ENCODE measurements at regions not wholly inside any gene's neighbourhood (a gene's known extent, or its start where the extent isn't known, plus 50 kb on each side); places are given as distances from the start of the nearest gene placed in this dataset.
"Not testable (repeated sequence)": the region's sequence is repeated elsewhere in the genome, so short reads cannot be mapped to it uniquely, and the experiment has no call there.

DNA sequence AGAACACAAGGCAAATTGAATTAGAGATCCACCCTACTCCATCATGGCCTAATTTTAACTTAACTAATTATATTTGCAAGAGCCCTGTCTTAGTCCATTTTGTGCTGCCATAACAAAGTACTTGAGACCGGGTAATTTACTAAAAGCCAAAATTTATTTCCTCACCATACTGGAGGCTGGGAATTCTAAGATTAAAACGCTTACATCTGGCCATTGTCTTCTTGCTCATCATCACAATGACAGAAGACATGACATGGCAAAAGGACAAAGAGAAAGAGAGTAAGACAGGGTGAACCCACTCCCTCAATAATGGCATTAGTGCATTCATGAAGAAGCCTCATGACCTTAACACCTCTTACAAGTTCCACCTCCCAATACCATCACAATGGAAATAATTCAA is 1068.6 kb downstream of the DNAJB9 start:
- TF ChIP-seq, protein P1, sequence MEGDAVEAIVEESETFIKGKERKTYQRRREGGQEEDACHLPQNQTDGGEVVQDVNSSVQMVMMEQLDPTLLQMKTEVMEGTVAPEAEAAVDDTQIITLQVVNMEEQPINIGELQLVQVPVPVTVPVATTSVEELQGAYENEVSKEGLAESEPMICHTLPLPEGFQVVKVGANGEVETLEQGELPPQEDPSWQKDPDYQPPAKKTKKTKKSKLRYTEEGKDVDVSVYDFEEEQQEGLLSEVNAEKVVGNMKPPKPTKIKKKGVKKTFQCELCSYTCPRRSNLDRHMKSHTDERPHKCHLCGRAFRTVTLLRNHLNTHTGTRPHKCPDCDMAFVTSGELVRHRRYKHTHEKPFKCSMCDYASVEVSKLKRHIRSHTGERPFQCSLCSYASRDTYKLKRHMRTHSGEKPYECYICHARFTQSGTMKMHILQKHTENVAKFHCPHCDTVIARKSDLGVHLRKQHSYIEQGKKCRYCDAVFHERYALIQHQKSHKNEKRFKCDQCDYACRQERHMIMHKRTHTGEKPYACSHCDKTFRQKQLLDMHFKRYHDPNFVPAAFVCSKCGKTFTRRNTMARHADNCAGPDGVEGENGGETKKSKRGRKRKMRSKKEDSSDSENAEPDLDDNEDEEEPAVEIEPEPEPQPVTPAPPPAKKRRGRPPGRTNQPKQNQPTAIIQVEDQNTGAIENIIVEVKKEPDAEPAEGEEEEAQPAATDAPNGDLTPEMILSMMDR (IDR thresholded peaks at IDR 0.05; ENCODE audit: low read depth, low read length, missing control alignments): no peak
- no peak overlapping the region for H3K4me3 ChIP-seq (ENCODE audit: low read depth, low read length)
- DNase-seq: no peak
- H3K27ac ChIP-seq: no peak overlapping the region
- no peaks in the 10 kb centered on the region for H3K36me3 ChIP-seq (replicated peaks)
- in situ Hi-C loops (cut with HindIII; ENCODE audit: low pct_ligation_motif_present, low sequenced_read_pairs): no loop called here
- H3K27me3 ChIP-seq (replicated peaks): no peaks in the 10 kb centered on the region

DNA sequence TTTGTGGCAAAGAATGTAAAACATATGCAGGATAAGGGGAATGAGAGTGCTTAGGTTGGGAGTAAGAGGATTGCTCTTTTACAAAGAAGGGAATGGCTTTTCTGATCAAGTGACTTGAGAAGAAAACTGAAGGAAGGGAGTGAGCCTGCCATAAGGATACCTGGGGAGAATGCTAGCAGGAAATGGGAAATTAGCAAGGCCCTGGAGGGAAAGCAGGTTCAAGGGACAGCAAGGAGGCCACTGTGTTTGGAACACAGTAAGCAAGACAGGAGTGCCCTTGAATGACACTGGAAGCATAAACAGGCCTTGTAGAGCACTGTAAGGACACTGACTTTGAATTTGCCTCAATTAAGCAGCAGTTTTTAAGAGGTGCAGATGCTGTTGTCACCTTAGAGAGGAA is 1069.9 kb downstream of the DNAJB9 start:
- no peak overlapping the region for H3K27ac ChIP-seq
- in situ Hi-C loops (cut with HindIII; ENCODE audit: low pct_ligation_motif_present, low sequenced_read_pairs): no loop called here
- H3K36me3 ChIP-seq (replicated peaks): no peaks in the 10 kb centered on the region
- no peaks in the 10 kb centered on the region for H3K27me3 ChIP-seq (replicated peaks)
- no peak overlapping the region for H3K4me3 ChIP-seq (ENCODE audit: low read depth, low read length)
- TF ChIP-seq, protein P1 (IDR thresholded peaks at IDR 0.05; ENCODE audit: low read depth, low read length, missing control alignments): no peak
- DNase-seq: no peak

DNA sequence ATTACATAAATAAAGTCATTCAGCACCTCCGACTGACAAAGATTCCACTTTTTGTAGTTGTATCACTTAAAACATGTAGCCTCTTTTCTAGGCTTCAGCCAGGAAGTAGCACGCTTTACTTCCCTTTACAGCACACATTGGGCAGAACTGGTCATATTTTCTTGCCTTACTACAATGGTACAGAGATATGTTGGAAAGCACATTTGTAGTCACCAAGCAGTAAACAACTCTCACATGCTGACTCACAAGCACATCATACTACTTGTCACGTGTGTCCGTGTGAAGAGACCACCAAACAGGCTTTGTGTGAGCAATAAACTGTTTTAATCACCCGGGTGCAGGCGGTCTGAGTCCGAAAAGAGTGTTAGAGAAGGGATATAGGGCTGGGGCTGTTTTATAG is 1071.8 kb downstream of the DNAJB9 start:
- TF ChIP-seq, protein P1 (IDR thresholded peaks at IDR 0.05; ENCODE audit: low read depth, low read length, missing control alignments): no peak
- Histone ChIP-seq H3K36me3 (replicated peaks) (no peaks in the 10 kb centered on the region), H3K27ac (no peak overlapping the region), H3K27me3 (replicated peaks) (no peaks in the 10 kb centered on the region), H3K4me3 (ENCODE audit: low read depth, low read length) (no peak overlapping the region)
- in situ Hi-C loops (cut with HindIII; ENCODE audit: low pct_ligation_motif_present, low sequenced_read_pairs): no loop called here
- DNase-seq: no peak

DNA sequence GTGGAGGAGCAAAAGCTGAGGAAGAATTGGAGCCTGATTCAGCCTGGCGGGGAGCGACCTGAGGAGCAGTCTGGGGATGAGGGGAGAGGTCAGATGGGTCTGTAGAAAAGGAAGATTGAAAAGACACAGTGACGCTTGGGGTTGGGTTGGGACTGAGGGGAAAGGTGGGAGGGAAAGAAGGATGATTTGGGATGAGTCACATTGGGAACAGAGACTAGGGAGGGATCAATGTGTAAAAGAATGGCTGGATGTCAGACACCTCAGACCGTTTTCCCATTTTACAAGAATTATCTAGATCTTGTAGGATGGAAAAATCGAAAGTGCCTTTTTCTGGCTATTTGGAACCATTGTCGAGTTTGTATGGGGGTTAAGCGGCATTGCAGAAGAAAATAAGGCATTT is 1076.5 kb downstream of the DNAJB9 start:
- no peak for DNase-seq
- in situ Hi-C loops (cut with HindIII; ENCODE audit: low pct_ligation_motif_present, low sequenced_read_pairs): no loop called here
- Histone ChIP-seq H3K27ac (no peak overlapping the region), H3K4me3 (ENCODE audit: low read depth, low read length) (no peak overlapping the region), H3K27me3 (replicated peaks) (no peaks in the 10 kb centered on the region), H3K36me3 (replicated peaks) (no peaks in the 10 kb centered on the region)
- TF ChIP-seq, protein P1 (IDR thresholded peaks at IDR 0.05; ENCODE audit: low read depth, low read length, missing control alignments): no peak

DNA sequence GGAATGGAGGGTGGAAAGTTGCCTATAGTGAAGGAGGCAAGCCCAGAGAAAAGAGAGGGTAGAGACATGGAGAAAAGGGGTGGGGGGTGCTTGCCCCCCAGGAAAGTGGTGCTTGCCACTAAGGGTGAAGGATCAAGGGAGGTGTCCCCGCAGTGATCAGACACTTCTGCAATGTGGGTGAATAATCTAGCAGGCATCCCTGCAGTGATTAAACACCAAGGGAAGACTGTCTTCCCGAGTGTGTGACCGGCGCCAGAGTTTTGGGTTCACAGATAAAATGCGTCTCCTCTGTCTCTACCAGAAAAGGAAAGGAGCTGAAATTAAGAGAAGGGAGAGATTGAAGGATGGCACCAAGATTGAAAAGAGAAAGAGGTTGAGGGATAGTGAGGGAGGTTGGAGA is 1076.9 kb downstream of the DNAJB9 start:
- H3K27ac ChIP-seq; H3K4me3 ChIP-seq (ENCODE audit: low read depth, low read length); in situ Hi-C loops (cut with HindIII; ENCODE audit: low pct_ligation_motif_present, low sequenced_read_pairs); DNase-seq; H3K27me3 ChIP-seq (replicated peaks); H3K36me3 ChIP-seq (replicated peaks): not testable (repeated sequence)

DNA sequence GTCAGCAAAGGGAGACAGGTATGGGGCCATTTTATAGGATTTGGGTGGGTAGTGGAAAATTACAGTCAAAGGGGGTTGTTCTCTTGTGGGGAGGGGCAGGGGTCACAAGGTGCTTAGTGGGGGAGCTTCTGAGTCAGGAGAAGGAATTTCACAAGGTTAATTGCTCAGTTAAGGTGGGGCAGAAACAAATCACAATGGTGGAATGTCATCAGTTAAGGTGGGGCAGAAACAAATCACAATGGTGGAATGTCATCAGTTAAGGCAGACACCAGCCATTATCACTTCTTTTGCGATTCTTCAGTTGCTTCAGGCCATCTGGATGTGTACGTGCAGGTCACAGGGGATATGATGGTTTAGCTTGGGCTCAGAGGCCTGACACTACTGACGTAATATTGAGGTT is 1077.6 kb downstream of the DNAJB9 start:
- in situ Hi-C loops (cut with HindIII; ENCODE audit: low pct_ligation_motif_present, low sequenced_read_pairs); DNase-seq: not testable (repeated sequence)

DNA sequence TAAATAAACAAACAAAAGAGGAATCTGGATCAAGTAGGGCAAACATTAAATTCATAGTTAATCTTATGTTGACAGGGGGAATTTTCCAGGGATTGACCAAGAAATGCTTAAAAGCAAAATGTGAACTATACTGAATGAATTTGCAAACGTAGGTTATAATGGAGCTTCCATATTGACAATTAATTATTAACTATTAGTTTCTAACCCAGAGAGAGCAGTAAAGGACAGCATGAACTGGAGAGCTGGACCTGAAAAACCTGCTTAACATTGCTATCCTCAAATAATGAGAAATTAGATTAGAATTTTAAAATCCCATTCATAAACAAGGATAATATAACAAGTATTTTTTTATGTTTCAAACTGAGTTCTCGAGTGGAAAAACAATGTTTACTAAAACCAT is 1089.6 kb downstream of the DNAJB9 start:
- in situ Hi-C loops (cut with HindIII; ENCODE audit: low pct_ligation_motif_present, low sequenced_read_pairs): no loop called here
- Histone ChIP-seq H3K27me3 (replicated peaks) (no peaks in the 10 kb centered on the region), H3K27ac (no peak overlapping the region), H3K36me3 (replicated peaks) (no peaks in the 10 kb centered on the region), H3K4me3 (ENCODE audit: low read depth, low read length) (no peak overlapping the region)
- TF ChIP-seq, protein P1 (IDR thresholded peaks at IDR 0.05; ENCODE audit: low read depth, low read length, missing control alignments): no peak
- DNase-seq: no peak

More for the DNA sequence above, 1077.6 kb downstream of the DNAJB9 start:
- not testable (repeated sequence) for H3K27ac ChIP-seq; H3K36me3 ChIP-seq (replicated peaks); H3K4me3 ChIP-seq (ENCODE audit: low read depth, low read length); H3K27me3 ChIP-seq (replicated peaks)
